K562 (cell line): ENCODE measurements at regions not wholly inside any gene's neighbourhood (a gene's known extent, or its start where the extent isn't known, plus 50 kb on each side); places are given as distances from the start of the nearest gene placed in this dataset.

Experiments
- ATAC-seq: fragments of 200-7000 bp; cut with Tn5 transposase; 3 replicates; pipeline ENCODE4 v1.9.1; 2020; ENCODE audit warnings: moderate library complexity
- BruUV-seq: library from RNA; stranded (reverse); fragments of 400-500 nt; replicated peaks from 2 replicates; lab custom pipeline; 2021; lab: Mats Ljungman, UMichigan
- CTCF ChIA-PET: fragments of 300-600 bp; formaldehyde crosslinking; extraction: SDS; loops from one replicate; lab custom pipeline; 2021; ENCODE audit warnings: low intra/inter-chr PET ratio; lab: Yijun Ruan, JAX
- POLR2A ChIA-PET: fragments of 300-600, 350-650 bp; sonication (Branson Sonifier 250); formaldehyde crosslinking; extraction: SDS; loops from one replicate; lab custom pipeline; 2021; ENCODE audit warnings: antibody characterized with exemption, inconsistent platforms; lab: Yijun Ruan, JAX
- DNase-seq, 4 experiments: peaks; one replicate each; pipeline versions ENCODE4 v3.0.0 to v3.0.0-alpha.2; 2011 to 2018; ENCODE audit warnings: low spot score in 3 of 4, mixed read lengths in 3 of 4; ENCODE audit errors: extremely low read depth in 1 of 4
- FAIRE-seq: peaks from 2 replicates; lab custom pipeline; 2011; peaks lifted over from hg19 to GRCh38; lab: Jason Lieb, UNC
- H2AFZ ChIP-seq: 2 replicates; pipeline ENCODE4 v1.6.0; 2011; ENCODE audit warnings: low read depth, low read length, control low read depth, inconsistent platforms
- H3K27ac ChIP-seq: fragments of 200-600 bp; 3 replicates; pipeline ENCODE4 v1.8.0; 2011; ENCODE audit warnings: low read depth, mild to moderate bottlenecking, control low read depth, inconsistent platforms, low read length, moderate library complexity, mixed read lengths; ENCODE audit errors: extremely low read depth
- H3K27me3 ChIP-seq, 2 experiments: fragments of 300-600 bp in 1 of 2; 2 replicates in 1 of 2; 3 replicates in 1 of 2; pipeline versions ENCODE4 v1.6.0 to v1.8.0; 2011; ENCODE audit warnings: inconsistent platforms in 2 of 2, low read length in 2 of 2, mild to moderate bottlenecking in 1 of 2, mixed read lengths in 1 of 2, moderate library complexity in 1 of 2; ENCODE audit not compliant: control insufficient read depth in 2 of 2, insufficient read depth in 2 of 2
- H3K36me3 ChIP-seq: fragments of 300-600 bp; 3 replicates; pipeline ENCODE4 v1.8.0; 2011; ENCODE audit warnings: mild to moderate bottlenecking, low read length, inconsistent platforms; ENCODE audit not compliant: control insufficient read depth, insufficient read depth
- H3K4me1 ChIP-seq, 2 experiments: fragments of 200-600 bp in 1 of 2; replicated peaks in 1 of 2; 2 replicates in 1 of 2; 3 replicates in 1 of 2; pipeline versions ENCODE4 v1.5.1 to v1.8.0; 2011; ENCODE audit warnings: inconsistent platforms in 2 of 2, low read length in 2 of 2, mild to moderate bottlenecking in 1 of 2, mixed read lengths in 1 of 2, moderate library complexity in 1 of 2; ENCODE audit not compliant: control insufficient read depth in 2 of 2, insufficient read depth in 2 of 2
- H3K4me2 ChIP-seq: 2 replicates; pipeline ENCODE4 v1.6.1; 2011; ENCODE audit warnings: low read length, control low read depth, inconsistent platforms, mixed read lengths; ENCODE audit not compliant: insufficient read depth
- H3K4me3 ChIP-seq: fragments of 200-600 bp; sonication (generic), shearing (Covaris generic); 2 replicates; pipeline ENCODE4 v1.5.1; 2016; ENCODE audit warnings: control low read depth, inconsistent platforms
- H3K79me2 ChIP-seq: fragments of 200-600 bp; 3 replicates; pipeline ENCODE4 v1.8.0; 2011; ENCODE audit warnings: low read length, inconsistent platforms; ENCODE audit not compliant: control insufficient read depth, insufficient read depth
- H3K9ac ChIP-seq, 2 experiments: 2 replicates each; pipeline versions ENCODE4 v1.6.0 to v1.6.1; 2011; ENCODE audit warnings: low read depth in 2 of 2, low read length in 2 of 2, control low read depth in 1 of 2, inconsistent platforms in 1 of 2, mild to moderate bottlenecking in 1 of 2, mixed read lengths in 1 of 2; ENCODE audit not compliant: insufficient read depth in 1 of 2
- H3K9me1 ChIP-seq: one replicate; pipeline ENCODE4 v1.6.0; 2011; ENCODE audit warnings: inconsistent platforms, mild to moderate bottlenecking, low read length, moderate library complexity; ENCODE audit not compliant: control insufficient read depth, insufficient read depth
- H3K9me3 ChIP-seq: replicated peaks from 2 replicates; pipeline ENCODE4 v1.5.1; 2011; ENCODE audit warnings: low read depth, low read length, inconsistent platforms; ENCODE audit not compliant: control insufficient read depth, insufficient read depth
- H4K20me1 ChIP-seq: replicated peaks from 2 replicates; pipeline ENCODE4 v1.6.1; 2011; ENCODE audit warnings: low read length, inconsistent platforms, mixed read lengths; ENCODE audit not compliant: control insufficient read depth, insufficient read depth
- GABPB1 ChIP-seq: sonication (generic); formaldehyde crosslinking; IDR thresholded peaks from 2 replicates; pipeline ENCODE4 v1.8.0; 2022; ENCODE audit warnings: mild to moderate bottlenecking, missing genetic modification reagents
- HCFC1 ChIP-seq: IDR thresholded peaks from 2 replicates; pipeline ENCODE4 v1.6.1; 2012; ENCODE audit warnings: low read depth, low read length, improper control_type of control experiment
- WGBS: fragments of 100-300 bp; shearing (Covaris generic); methylation state at CpG from one replicate; pipeline ENCODE4 v1.1.6; 2016; ENCODE audit warnings: low coverage, mixed read lengths; ENCODE audit not compliant: insufficient coverage; ENCODE audit errors: missing lambda C conversion rate; 5-methylcytosine and 5-hydroxymethylcytosine counted together
- in situ Hi-C: fragments of 300-500 bp; cut with MboI; formaldehyde crosslinking; loops from 4 replicates; pipeline ENCODE4 v1.15.0; 2018; ENCODE audit warnings: inconsistent platforms, mixed read lengths
- intact Hi-C: fragments of 100-400 bp; cut with micrococcal nuclease; formaldehyde crosslinking; loops from 2 replicates; pipeline ENCODE4 v1.14.2; 2022
- TF ChIP-seq, protein P1 (sequence below): fragments of 450-650 bp; IDR thresholded peaks from 2 replicates; pipeline ENCODE4 v1.6.1; 2016; ENCODE audit warnings: low read depth, mild to moderate bottlenecking, moderate library complexity
- TF ChIP-seq, protein P2 (sequence below): IDR thresholded peaks from 3 replicates; pipeline ENCODE4 v1.6.1; 2011; ENCODE audit warnings: borderline replicate concordance, mild to moderate bottlenecking; ENCODE audit not compliant: insufficient read length, insufficient read depth

DNA sequence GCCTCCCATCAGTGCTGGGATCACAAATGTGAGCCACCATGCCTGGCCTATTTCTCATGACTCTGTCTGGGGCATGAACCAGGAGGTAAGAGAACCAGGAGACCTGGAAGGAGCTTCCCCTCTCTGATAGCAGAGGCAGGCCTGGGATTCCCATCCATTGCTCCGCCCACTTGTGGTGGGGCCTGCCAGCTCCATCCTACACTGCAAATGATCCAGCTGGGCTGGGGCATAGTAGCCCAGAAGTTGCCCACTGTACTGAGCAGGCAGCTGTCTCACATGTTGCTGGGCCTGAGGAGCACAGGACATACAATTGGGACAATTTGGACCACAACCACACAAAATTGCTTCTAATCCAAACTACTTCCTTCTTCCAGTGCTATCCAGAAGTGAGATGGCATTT lies 91.0 kb downstream of the MARCHF4 start:
- TF ChIP-seq GABPB1 (CRISPR knock-in tag) (0 out of 2 replicates have a peak, but pooled peaks have one; percentile 21), HCFC1 (no peak)
- TF ChIP-seq, protein P1, sequence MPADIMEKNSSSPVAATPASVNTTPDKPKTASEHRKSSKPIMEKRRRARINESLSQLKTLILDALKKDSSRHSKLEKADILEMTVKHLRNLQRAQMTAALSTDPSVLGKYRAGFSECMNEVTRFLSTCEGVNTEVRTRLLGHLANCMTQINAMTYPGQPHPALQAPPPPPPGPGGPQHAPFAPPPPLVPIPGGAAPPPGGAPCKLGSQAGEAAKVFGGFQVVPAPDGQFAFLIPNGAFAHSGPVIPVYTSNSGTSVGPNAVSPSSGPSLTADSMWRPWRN, result no peak
- TF ChIP-seq, protein P2, sequence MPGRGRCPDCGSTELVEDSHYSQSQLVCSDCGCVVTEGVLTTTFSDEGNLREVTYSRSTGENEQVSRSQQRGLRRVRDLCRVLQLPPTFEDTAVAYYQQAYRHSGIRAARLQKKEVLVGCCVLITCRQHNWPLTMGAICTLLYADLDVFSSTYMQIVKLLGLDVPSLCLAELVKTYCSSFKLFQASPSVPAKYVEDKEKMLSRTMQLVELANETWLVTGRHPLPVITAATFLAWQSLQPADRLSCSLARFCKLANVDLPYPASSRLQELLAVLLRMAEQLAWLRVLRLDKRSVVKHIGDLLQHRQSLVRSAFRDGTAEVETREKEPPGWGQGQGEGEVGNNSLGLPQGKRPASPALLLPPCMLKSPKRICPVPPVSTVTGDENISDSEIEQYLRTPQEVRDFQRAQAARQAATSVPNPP, result no peak
- in situ Hi-C loops (no loop called here), intact Hi-C loops (no loop called here)
- ATAC-seq (no peak), FAIRE-seq (no peak), DNase-seq (no peak)
- BruUV-seq, result no TSS peak
- Histone ChIP-seq H3K4me3 (no peak overlapping the region), H3K27me3 (peaks cover 0 to 5% of the 10 kb centered on the region in 2 experiments; a peak in 1 of 5 replicates), H3K4me1 (peaks cover 0 to 4% of the 10 kb centered on the region in 2 experiments; a peak in 1 of 5 replicates), H4K20me1 (no peaks in the 10 kb centered on the region), H3K36me3 (no peaks in the 10 kb centered on the region), H3K9me1 (no peaks in the 10 kb centered on the region), H3K9me3 (no peaks in the 10 kb centered on the region), H3K9ac (no peak overlapping the region), H3K4me2 (no peak overlapping the region), H3K27ac (no peak overlapping the region), H3K79me2 (no peaks in the 10 kb centered on the region), H2AFZ (no peak overlapping the region)
- 0% methylated on average over 1 of the region's 1 CpG for WGBS
- ChIA-PET POLR2A (no interaction called here), CTCF (no interaction called here)
